GM21381 (cell line): ENCODE measurements at regions not wholly inside any gene's neighbourhood (a gene's known extent, or its start where the extent isn't known, plus 50 kb on each side); places are given as distances from the start of the nearest gene placed in this dataset.
"Not testable (repeated sequence)": the region's sequence is repeated elsewhere in the genome, so short reads cannot be mapped to it uniquely, and the experiment has no call there.

Experiments used
- ATAC-seq: cut with Tn5 transposase; IDR thresholded peaks from one replicate; pipeline ENCODE4 v1.9.1; 2021; ENCODE audit warnings: mild to moderate bottlenecking, moderate library complexity; ENCODE audit not compliant: unreplicated experiment

DNA sequence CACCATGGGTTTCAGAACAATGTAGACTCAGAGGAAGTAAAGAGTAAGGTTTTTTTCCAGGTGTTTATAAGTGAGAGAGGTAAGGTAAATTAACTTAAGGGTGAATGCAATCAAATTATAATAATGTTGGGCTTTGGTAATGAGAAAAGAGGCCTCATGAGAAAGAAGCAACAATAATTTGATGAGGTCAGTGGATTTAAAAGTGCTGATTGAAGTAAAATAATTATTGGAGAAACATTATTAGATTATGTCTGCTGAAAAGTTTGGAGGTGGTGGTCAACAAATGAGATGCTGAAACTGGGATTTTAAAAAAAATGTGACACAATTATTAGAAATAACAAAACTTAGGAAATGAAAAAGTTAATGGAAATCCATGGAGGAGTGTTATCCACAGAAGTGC lies 187.4 kb upstream of the BRINP3 start:
- no peak for ATAC-seq

DNA sequence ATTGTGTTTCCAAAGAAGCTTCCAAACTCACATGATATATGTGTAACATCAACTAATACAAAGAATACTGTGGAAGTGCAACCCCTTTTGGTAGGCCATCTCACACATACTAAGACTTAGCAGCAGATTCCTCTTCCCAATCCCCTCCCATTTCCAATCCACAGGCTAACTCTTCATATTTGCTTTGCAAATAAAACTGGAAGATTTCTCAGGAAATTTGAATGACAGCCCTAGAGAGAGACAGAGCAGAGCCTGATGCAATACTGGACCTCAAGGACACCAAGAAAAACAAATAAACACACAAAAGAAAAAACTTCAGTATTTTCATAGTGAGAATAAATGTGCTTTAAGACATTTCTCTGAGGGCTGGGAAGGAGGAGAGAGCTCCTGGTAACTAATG lies 190.2 kb upstream of the BRINP3 start:
- no peak for ATAC-seq

DNA sequence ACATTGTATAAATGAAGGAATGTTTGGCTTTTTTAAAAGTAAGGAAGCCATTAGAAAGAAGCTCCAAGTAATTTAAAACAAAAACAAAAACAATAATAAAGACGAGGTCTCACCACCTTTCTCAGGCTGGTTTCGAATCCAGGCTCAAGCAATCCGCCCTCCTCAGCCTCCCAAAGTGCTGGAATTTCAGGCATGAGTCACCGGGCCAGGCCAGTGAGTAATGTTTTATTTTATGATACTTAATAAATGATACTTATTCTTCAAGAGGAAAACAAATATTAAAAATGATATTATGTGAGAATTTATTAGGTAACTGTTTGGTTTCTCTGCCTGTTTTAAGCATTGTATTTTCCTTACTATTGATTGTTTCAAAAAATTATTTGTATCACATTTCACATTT lies 201.4 kb upstream of the BRINP3 start:
- ATAC-seq: no peak

DNA sequence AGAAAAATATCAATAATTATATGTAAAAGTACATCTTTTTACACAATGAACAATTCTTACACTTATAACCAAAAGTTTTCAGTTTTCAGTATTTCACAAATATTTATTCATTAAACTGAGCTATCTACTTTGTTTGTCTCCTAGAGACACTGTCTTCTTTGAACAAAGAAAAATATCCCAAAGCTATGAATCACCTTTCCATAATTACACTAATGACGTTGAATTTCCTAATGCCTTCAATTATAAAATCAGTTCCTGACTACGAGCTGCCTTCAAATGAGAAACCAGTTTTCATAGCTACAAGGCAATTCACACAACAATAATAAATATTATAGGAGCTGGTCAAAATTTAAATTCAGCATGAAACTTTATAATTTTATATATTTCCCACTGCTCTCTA lies 201.8 kb upstream of the BRINP3 start:
- ATAC-seq: no peak

DNA sequence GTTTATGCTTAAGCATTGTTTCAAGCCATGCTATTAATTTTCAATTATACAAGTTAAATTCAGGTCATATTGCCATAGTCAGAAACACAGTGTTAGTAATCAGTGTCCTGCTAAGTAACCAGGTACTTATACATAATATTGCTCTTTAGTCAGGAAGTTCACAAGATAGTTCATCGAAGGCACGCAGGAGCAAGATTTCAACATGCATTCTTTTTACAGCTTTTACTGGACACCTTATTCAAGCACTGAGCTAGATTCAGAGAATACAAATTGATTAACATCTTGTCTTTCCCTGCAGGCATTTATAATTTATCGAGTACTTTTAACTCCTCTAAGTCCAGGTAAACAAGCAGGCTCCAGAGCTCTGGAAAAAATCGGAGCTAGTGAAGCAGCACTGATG lies 202.3 kb upstream of the BRINP3 start:
- ATAC-seq: no peak

DNA sequence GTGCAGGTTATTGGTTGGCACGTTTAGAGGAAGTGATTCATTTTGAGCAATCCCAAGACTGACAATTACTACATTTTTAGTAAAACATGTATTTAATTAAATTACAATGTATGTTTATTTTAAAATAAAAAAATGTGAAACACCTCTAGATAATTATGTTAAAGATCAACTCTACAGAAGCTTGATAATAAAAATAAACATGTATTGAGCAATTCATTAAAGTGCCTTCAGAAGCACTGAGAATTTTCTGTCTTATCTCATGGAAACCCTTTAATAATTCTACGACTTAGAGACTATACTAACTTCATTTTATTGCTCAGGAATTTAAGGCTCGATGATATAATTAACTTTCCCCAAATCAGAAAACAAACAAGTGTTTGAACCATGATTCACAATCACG lies 208.0 kb upstream of the BRINP3 start:
- no peak for ATAC-seq

DNA sequence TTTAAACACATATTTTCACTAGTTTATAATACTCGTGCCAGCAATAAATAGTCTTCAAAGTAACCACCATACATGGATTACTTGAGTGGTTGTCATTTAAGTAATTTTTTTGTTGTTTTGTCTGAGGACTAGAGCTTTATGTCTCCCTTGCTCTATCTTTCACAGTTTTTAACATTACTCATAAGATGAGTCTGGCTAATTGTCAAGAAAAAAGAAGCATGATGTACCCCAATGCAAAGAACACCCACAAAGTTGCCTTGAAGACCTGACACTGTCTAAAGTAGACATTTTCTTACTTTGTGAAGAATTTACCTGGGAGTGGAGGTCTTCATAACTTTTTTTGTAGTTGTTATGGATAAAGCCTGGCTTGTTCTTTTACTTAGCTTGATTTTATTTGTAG lies 210.4 kb upstream of the BRINP3 start:
- ATAC-seq: no peak

DNA sequence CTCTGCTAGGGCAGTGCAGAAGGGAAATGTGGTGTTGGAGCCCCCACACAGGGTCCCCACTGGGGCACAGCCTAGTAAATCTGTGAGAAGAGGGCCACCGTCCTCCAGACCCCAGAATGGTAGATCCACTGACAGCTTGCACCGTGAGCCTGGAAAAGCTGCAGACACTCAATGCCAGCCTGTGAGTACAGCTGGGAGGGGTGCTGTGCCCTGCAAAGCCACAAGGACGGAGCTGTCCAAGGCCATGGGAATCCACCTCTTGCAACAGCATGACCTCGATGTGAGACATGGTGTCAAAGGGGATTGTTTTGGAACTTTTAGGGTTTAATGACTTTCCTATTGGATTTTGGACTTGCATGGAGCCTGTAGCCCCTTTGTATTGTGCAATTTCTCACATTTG lies 220.8 kb upstream of the BRINP3 start:
- ATAC-seq: not testable (repeated sequence)

DNA sequence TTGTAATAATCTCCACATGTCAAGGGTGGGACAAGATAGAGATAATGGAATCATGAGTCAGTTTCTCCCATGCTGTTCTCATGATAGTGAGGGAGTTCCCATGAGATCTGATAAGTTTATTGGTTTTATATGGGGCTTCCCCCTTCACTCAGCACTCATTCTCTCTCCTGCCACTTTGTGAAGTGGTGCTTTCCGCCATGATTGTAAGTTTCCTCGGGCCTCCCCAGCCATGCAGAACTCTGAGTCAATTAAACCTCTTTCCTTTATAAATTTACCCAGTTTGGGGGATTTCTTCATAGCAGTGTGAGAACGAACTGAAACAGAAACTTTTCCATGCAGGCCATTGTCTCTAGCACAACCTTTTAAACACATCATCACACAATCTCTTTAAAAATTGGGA lies 221.5 kb upstream of the BRINP3 start:
- no peak for ATAC-seq

DNA sequence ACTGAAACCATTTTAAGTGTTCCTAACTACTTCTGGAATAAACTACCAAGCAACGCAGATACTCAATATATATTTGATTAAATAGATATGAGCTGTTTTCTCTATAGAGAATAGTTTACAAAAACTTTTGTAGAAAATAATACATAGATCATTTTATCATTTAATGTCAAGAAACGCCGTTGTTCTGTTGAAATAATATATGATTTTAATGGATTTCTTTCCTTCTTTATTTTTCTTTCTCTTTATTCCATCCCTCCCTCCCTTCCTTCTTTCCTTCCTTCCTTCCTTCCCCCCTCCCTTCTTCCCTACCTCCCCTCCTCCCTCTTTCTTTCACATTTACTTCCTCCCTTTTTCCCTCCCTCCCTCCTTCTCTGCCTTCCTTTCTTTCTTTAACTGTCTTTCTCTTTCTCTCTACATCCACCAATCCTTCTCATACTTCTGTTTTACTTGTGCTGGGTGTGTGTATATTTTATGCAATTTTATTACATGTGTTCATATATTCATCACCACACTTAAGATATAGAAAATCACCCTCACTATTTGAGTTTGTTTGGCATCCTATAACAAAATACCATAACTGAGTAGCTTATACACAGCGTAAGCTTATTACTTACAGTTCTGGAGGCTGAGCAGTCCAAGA lies 230.9 kb upstream of the BRINP3 start:
- no peak for ATAC-seq

DNA sequence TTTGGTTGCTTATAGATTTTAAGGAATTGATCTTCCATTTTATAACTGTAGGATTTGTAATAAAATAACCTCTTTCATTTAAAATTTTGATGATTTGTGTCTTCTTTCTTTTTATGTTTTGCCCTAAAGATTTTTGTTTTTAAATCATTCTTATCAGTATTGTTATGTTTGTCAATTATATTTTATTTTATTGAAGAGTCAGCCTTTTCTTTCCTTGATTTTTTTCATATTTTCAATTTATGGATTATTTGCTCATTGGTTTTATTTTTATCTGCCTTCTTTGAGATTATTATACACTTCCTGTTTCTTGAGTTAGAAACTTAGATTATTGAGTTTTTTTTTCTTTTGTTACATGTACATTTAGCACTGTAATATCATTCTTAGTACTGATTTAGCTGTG lies 233.4 kb upstream of the BRINP3 start:
- ATAC-seq: no peak

DNA sequence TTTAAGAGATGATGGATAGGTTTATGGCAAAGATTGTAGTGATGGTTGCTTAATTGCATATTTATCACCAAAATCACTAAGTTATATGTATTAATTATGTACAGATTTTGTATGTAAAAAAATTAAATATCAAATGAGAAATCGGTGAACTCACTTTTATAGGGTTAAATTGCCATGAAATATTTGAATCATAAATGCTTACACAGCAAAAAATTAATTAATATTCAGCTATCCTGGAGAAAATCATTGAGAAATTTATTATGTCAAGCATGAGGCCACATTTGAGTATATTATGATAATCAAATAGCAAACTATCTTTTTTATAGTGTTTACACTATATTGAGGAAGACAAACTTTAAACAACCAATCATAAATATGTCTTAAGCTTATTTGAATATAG lies 239.4 kb upstream of the BRINP3 start:
- no peak for ATAC-seq

DNA sequence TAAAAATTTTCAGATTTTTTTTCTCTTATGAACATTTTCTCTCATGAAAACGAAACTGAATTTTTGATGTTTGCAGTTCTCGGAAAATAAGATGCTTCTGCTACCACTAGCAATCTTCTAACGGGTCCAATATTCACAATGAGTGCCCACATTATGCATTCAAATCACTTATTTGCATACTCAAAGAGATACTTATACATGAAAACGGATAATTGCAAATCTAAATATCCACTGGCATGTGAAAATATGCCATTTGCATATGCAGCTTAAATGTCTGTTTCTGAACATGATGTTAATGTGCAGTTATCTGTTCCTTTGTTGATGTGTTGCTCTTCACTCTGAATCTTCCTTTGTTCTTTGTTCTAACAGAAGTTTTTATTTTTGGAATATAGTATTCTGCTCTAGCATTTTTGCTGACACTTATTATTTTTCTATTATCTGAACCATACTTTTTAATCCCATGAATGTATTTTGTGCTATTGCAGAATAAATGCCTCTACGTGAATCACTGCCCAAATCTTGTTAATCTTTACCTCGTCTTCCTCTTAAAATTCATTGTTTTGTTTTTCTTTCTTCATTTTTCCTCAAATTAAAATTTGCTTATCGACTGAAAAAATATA lies 259.4 kb upstream of the BRINP3 start:
- no peak for ATAC-seq

DNA sequence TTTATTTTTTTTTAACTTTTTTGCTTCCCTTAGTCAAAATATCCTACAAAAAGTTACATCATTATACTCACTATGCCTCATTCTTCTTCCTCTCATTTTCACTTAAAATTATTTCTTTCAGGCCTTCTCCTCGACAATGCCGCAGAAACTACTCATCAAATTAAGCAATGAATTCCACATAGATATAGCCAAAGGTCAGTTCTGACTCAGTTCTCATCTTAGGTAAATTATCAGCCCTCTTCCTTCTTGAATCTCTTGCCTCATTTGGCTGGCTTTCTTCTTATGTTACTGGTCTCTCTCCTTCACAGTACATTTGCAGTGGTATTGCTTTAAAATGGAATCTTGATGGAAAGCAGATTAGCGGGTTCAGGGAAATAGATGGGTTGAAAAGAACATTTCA lies 260.7 kb upstream of the BRINP3 start:
- ATAC-seq: no peak

DNA sequence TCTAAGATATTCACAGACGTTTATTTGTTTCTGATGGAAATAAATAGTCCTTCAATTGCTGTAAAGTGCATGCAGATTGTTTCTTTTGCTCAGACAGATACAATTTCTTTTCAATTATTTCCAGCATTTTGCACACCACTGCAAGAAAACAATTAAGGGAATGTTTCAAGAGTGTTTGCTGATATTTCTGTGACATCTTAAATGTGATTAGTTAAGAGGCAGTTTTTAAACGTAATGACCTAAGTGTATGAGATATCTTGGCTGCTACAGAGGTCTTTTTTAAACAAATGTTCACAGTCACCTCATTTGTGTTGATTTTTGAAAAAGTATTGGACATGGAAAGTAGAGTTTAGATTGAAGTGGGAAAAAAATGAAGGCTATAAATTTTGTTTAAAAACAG lies 262.3 kb upstream of the BRINP3 start:
- ATAC-seq: no peak

DNA sequence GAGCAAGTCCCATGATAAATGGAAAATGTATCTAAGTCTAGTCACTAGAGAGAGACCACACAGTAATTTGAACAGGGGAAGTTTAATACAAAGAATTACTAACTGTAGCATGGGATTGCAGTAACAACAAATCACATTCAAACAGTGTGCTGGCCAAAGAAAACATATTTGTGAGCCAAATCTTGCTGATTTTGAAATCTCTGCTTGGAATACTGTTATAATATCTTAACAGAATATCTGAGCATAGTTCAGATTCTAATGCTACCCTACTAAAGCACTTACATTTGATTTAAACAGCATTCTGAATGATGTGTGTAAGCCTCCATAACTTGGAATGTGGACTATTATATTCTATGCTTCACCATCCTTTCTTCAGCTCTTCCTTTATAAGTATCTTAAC lies 270.0 kb upstream of the BRINP3 start:
- no peak for ATAC-seq

DNA sequence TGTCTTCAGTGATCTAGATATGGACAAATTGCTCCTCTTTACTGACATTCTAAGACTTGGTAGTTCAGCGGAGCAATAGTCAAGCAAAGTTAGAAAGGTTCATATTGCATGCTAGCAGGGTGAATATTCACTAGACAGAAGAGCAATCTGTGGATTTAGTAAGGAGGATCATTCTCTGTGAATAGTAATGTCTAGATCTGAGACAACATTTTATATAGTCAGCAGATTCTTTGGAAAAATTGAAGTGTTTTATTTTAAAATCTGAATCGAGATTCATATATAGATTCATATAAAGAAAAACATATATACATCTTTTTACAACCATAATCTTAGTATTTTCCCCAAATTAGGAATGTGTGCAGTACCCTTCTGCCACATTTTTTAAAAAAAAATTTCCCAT lies 274.5 kb upstream of the BRINP3 start:
- no peak for ATAC-seq

DNA sequence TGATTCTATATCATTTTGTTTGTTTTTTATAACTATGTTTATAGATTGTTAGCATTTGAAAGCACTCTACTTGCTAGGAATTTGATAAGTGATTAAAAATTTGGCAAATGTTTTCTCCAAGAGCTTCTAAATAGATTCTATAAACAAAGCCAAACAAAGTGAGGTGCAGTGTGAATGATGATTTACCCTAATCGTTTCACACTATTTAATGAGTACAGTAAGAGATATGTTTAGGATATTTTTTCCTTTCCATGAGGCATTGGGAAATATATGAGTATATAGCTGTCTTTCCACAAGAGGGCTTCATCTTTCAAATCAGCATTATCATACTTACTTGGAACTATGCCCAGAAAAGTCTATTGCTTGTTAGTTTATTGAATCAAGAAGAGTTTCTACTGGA lies 277.0 kb upstream of the BRINP3 start:
- ATAC-seq: no peak

DNA sequence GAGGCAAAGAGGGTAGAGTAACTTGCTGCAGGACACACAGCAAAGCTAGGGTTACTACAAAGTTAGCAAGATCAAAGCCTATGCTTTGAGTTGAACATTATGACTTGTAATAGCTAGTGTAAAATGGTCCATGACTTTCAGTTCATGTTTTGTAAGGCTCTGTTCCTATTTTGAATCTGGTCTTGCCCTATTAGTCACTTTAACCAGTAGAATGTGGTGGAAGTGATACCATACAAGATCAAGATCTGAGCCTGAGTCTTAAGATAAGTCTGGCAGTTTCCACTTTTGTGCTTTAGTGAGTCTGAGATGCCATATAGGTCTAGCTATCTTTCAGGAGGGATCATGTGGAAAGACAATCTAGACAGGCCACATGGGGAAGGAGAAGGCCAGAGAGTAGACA lies 282.1 kb upstream of the BRINP3 start:
- ATAC-seq: peak; percentile 78

DNA sequence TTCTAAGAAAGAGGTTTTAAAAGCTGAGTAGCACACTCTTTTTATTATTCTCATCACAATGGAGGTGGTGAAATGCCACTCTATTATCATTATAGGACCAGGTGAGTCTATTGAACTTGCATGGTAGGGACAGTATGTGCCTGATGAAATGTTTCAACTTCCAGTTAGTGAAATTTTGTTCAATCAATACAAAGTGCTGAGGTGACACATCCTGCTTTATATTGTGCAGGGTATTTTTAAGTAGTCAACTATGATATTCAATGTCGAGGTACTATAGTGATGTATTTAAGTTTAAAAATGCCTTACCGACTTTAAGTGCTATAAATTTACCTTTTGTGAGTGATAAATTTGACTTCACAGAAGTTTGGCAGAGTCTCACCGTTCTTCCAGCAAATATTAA lies 284.7 kb upstream of the BRINP3 start:
- no peak for ATAC-seq

DNA sequence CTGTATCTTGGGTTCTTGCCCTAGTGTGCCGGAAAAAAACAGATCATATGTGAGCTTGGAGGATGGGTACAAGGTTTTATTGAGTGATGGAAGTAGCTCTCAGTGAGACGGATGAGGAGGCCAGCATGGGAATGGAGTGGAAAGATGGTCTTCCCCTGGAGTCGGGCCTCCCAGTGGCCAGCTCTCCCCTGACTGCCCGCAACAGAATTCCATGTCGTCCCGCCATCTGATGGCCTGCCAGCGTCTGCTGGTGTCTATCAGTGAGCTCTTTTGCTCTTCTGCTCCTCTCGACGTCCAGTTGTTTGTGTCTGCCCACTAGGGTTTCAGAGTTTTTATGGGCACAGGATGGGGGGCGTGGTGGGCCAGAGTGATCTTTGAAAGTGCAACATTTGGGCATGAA lies 315.2 kb upstream of the BRINP3 start:
- no peak for ATAC-seq

DNA sequence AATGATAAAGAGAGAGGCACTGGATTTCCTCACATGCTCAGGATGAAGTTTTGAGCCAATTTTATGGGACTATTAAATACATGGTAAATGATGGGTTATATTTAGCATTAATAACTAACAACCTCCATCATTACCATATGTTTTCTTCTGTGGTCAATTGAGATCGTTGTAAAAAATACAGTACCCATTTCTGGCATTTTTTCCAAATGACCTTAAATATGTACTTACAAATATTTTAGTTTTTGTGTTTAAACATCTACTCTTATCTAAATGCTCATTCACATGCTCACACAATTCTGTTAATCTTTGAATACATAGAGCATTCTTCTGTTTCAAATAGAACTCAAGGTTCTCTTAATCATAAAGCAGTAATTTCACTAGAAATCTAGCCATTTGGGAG lies 330.0 kb upstream of the BRINP3 start:
- no peak for ATAC-seq

DNA sequence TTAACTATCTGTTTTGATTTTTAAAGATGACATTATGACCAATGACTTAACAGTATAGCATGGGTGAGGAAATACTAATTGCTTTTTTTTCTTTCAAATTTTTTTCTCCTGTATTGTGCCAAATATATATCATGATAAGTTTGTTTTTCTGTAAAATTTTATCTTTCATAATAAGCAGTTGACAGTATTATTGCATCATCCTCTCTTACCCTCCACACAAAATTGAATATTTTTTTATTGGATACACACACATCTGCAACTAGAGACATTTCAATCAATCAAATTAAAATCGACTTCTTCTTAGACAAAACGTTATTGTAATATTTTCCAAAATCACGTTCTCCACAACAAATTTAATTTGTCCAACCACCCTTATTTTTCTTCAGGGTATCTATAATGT lies 330.4 kb upstream of the BRINP3 start:
- no peak for ATAC-seq
